ENCODE measurements at regions not wholly inside any gene's neighbourhood (a gene's known extent, or its start where the extent isn't known, plus 50 kb on each side); places are given as distances from the start of the nearest gene placed in this dataset.

- H2AFZ ChIP-seq (ENCODE audit: low read length), result no peak overlapping the region
- H3K27me3 ChIP-seq (ENCODE audit: insufficient read depth, low read length, poor library complexity, severe bottlenecking), result no peaks in the 10 kb centered on the region
- no peak overlapping the region for H3K4me3 ChIP-seq (ENCODE audit: low read length, poor library complexity, severe bottlenecking)
- no peaks in the 10 kb centered on the region for H4K20me1 ChIP-seq (ENCODE audit: insufficient read depth, low read length, poor library complexity, severe bottlenecking)
- H3F3A ChIP-seq (ENCODE audit: low read depth), result no peaks in the 10 kb centered on the region
- no peaks in the 10 kb centered on the region for H3K9me3 ChIP-seq (ENCODE audit: insufficient read depth, low read depth, low read length)
- no peaks in the 10 kb centered on the region for H3K9me2 ChIP-seq (replicated peaks; ENCODE audit: low read depth, low read length)
- no peak overlapping the region for H3K4me2 ChIP-seq (ENCODE audit: low read depth, low read length, poor library complexity, severe bottlenecking)
- H3K36me3 ChIP-seq (ENCODE audit: insufficient read depth, low read length), result no peaks in the 10 kb centered on the region
- no peak overlapping the region for H3K9ac ChIP-seq (ENCODE audit: low read depth, low read length, poor library complexity, severe bottlenecking)
- H3K4me1 ChIP-seq (ENCODE audit: insufficient read depth, low read length, poor library complexity, severe bottlenecking), result no peaks in the 10 kb centered on the region
- no peak for TF ChIP-seq EZH2phosphoT487 (IDR thresholded peaks at IDR 0.05; ENCODE audit: borderline replicate concordance)
- TF ChIP-seq, protein P1, sequence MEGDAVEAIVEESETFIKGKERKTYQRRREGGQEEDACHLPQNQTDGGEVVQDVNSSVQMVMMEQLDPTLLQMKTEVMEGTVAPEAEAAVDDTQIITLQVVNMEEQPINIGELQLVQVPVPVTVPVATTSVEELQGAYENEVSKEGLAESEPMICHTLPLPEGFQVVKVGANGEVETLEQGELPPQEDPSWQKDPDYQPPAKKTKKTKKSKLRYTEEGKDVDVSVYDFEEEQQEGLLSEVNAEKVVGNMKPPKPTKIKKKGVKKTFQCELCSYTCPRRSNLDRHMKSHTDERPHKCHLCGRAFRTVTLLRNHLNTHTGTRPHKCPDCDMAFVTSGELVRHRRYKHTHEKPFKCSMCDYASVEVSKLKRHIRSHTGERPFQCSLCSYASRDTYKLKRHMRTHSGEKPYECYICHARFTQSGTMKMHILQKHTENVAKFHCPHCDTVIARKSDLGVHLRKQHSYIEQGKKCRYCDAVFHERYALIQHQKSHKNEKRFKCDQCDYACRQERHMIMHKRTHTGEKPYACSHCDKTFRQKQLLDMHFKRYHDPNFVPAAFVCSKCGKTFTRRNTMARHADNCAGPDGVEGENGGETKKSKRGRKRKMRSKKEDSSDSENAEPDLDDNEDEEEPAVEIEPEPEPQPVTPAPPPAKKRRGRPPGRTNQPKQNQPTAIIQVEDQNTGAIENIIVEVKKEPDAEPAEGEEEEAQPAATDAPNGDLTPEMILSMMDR (conservative IDR thresholded peaks at IDR 0.05; ENCODE audit: low read length), result no peak
- no peaks in the 10 kb centered on the region for H3K79me2 ChIP-seq (ENCODE audit: insufficient read depth, low read length)
Measured at GRCh38 chr10:29146311-29147100, 142.4 kb upstream of the LYZL1 start.

DNA sequence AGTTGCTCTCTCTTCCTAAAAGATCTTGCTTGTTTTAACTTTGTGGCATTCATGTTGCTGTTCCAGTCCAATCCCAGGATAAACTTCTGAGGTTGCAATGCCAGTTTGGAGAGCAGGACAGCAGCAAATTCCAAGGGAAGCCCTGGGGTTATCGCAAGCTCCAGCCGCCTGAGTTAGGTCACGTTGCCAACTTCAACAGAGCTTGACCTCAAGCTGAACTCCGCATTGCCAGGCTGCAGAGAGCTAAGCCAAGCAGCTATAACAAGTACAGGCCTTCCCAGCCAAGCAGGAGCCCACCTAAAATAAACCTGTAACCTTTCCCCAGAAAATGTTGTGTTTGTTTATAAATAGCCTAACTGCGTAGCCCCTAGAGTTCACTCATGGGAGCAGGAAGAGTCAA is 138.9 kb upstream of the LYZL1 start:
- no peaks in the 10 kb centered on the region for H3F3A ChIP-seq (ENCODE audit: low read depth)

GRCh38 chr10:29151005-29151404 is 137.9 kb upstream of the LYZL1 start:
- Histone ChIP-seq H3K9me3 (ENCODE audit: insufficient read depth, low read depth, low read length) (no peaks in the 10 kb centered on the region), H4K20me1 (ENCODE audit: insufficient read depth, low read length, poor library complexity, severe bottlenecking) (no peaks in the 10 kb centered on the region), H3K79me2 (ENCODE audit: insufficient read depth, low read length) (no peaks in the 10 kb centered on the region), H3K36me3 (ENCODE audit: insufficient read depth, low read length) (no peaks in the 10 kb centered on the region), H3K4me1 (ENCODE audit: insufficient read depth, low read length, poor library complexity, severe bottlenecking) (no peaks in the 10 kb centered on the region), H3K27me3 (ENCODE audit: insufficient read depth, low read length, poor library complexity, severe bottlenecking) (no peaks in the 10 kb centered on the region), H2AFZ (ENCODE audit: low read length) (no peak overlapping the region), H3K9me2 (replicated peaks; ENCODE audit: low read depth, low read length) (no peaks in the 10 kb centered on the region), H3K9ac (ENCODE audit: low read depth, low read length, poor library complexity, severe bottlenecking) (no peak overlapping the region), H3F3A (ENCODE audit: low read depth) (no peaks in the 10 kb centered on the region), H3K4me3 (ENCODE audit: low read length, poor library complexity, severe bottlenecking) (no peak overlapping the region), H3K4me2 (ENCODE audit: low read depth, low read length, poor library complexity, severe bottlenecking) (no peak overlapping the region)
- TF ChIP-seq, protein P1 (conservative IDR thresholded peaks at IDR 0.05; ENCODE audit: low read length), result no peak
- no peak for TF ChIP-seq EZH2phosphoT487 (IDR thresholded peaks at IDR 0.05; ENCODE audit: borderline replicate concordance)

More for the DNA sequence above, 138.9 kb upstream of the LYZL1 start:
- Histone ChIP-seq H3K9me3 (ENCODE audit: insufficient read depth, low read depth, low read length) (no peaks in the 10 kb centered on the region), H3K27me3 (ENCODE audit: insufficient read depth, low read length, poor library complexity, severe bottlenecking) (no peaks in the 10 kb centered on the region), H3K4me1 (ENCODE audit: insufficient read depth, low read length, poor library complexity, severe bottlenecking) (no peaks in the 10 kb centered on the region), H3K9ac (ENCODE audit: low read depth, low read length, poor library complexity, severe bottlenecking) (no peak overlapping the region), H3K4me3 (ENCODE audit: low read length, poor library complexity, severe bottlenecking) (no peak overlapping the region), H4K20me1 (ENCODE audit: insufficient read depth, low read length, poor library complexity, severe bottlenecking) (no peaks in the 10 kb centered on the region), H3K4me2 (ENCODE audit: low read depth, low read length, poor library complexity, severe bottlenecking) (no peak overlapping the region), H2AFZ (ENCODE audit: low read length) (no peak overlapping the region), H3K79me2 (ENCODE audit: insufficient read depth, low read length) (no peaks in the 10 kb centered on the region), H3K9me2 (replicated peaks; ENCODE audit: low read depth, low read length) (no peaks in the 10 kb centered on the region), H3K36me3 (ENCODE audit: insufficient read depth, low read length) (no peaks in the 10 kb centered on the region)
- TF ChIP-seq, protein P1 (conservative IDR thresholded peaks at IDR 0.05; ENCODE audit: low read length), result no peak
- TF ChIP-seq EZH2phosphoT487 (IDR thresholded peaks at IDR 0.05; ENCODE audit: borderline replicate concordance), result no peak

All from Loucy (cell line).